ENCODE measurements at regions not wholly inside any gene's neighbourhood (a gene's known extent, or its start where the extent isn't known, plus 50 kb on each side); places are given as distances from the start of the nearest gene placed in this dataset.

- TF ChIP-seq, protein P1, sequence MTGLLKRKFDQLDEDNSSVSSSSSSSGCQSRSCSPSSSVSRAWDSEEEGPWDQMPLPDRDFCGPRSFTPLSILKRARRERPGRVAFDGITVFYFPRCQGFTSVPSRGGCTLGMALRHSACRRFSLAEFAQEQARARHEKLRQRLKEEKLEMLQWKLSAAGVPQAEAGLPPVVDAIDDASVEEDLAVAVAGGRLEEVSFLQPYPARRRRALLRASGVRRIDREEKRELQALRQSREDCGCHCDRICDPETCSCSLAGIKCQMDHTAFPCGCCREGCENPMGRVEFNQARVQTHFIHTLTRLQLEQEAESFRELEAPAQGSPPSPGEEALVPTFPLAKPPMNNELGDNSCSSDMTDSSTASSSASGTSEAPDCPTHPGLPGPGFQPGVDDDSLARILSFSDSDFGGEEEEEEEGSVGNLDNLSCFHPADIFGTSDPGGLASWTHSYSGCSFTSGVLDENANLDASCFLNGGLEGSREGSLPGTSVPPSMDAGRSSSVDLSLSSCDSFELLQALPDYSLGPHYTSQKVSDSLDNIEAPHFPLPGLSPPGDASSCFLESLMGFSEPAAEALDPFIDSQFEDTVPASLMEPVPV (CRISPR knock-in tag; IDR thresholded peaks at IDR 0.05), result peak; percentile 54; the same call in 1 of the 2 replicates
- TF ChIP-seq FOXK2 (IDR thresholded peaks at IDR 0.05), result 0 out of 2 replicates have a peak, but pooled peaks have one; percentile 25
- peak; percentile 30; the same call in 1 of the 2 replicates for TF ChIP-seq ZNF224 (CRISPR knock-in tag; IDR thresholded peaks at IDR 0.05)
- 0 out of 2 replicates have a peak, but pooled peaks have one; percentile 19 for TF ChIP-seq ZNF598 (CRISPR knock-in tag; IDR thresholded peaks at IDR 0.05; ENCODE audit: borderline replicate concordance)
- TF ChIP-seq ARNT (IDR thresholded peaks at IDR 0.05), result no peak
- TF ChIP-seq FOXK1 (CRISPR knock-in tag; IDR thresholded peaks at IDR 0.05; ENCODE audit: borderline replicate concordance, low read depth), result peak; percentile 87
- TF ChIP-seq CREB1 (IDR thresholded peaks at IDR 0.05), result peak; percentile 53
- peak; percentile 90 for TF ChIP-seq CREB1 (CRISPR knock-in tag; IDR thresholded peaks at IDR 0.05)
- TF ChIP-seq, protein P2, sequence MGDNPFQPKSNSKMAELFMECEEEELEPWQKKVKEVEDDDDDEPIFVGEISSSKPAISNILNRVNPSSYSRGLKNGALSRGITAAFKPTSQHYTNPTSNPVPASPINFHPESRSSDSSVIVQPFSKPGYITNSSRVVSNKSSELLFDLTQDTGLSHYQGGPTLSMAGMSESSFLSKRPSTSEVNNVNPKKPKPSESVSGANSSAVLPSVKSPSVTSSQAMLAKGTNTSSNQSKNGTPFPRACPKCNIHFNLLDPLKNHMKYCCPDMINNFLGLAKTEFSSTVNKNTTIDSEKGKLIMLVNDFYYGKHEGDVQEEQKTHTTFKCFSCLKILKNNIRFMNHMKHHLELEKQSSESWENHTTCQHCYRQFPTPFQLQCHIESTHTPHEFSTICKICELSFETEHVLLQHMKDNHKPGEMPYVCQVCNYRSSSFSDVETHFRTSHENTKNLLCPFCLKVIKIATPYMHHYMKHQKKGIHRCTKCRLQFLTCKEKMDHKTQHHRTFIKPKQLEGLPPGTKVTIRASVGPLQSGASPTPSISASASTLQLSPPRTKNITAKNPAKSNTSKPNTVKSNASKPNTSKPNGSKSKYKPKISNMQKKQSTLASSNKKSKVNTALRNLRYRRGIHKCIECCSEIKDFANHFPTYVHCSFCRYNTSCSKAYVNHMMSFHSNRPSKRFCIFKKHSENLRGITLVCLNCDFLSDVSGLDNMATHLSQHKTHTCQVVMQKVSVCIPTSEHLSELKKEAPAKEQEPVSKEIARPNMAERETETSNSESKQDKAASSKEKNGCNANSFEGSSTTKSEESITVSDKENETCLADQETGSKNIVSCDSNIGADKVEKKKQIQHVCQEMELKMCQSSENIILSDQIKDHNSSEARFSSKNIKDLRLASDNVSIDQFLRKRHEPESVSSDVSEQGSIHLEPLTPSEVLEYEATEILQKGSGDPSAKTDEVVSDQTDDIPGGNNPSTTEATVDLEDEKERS (CRISPR knock-in tag; IDR thresholded peaks at IDR 0.05), result no peak
- TF ChIP-seq JUND (CRISPR knock-in tag; IDR thresholded peaks at IDR 0.05), result peak; percentile 58
- TF ChIP-seq ZNF883 (CRISPR knock-in tag; IDR thresholded peaks at IDR 0.05; ENCODE audit: not compliant biosample characterization), result no peak
- TF ChIP-seq TOE1 (CRISPR knock-in tag; IDR thresholded peaks at IDR 0.05), result peak; percentile 61; the same call in 1 of the 2 replicates
- TF ChIP-seq ZNF709 (CRISPR knock-in tag; IDR thresholded peaks at IDR 0.05), result peak; percentile 58; the same call in 1 of the 2 replicates
- no peak for TF ChIP-seq ZNF543 (CRISPR knock-in tag; IDR thresholded peaks at IDR 0.05)
- TF ChIP-seq, protein P3, sequence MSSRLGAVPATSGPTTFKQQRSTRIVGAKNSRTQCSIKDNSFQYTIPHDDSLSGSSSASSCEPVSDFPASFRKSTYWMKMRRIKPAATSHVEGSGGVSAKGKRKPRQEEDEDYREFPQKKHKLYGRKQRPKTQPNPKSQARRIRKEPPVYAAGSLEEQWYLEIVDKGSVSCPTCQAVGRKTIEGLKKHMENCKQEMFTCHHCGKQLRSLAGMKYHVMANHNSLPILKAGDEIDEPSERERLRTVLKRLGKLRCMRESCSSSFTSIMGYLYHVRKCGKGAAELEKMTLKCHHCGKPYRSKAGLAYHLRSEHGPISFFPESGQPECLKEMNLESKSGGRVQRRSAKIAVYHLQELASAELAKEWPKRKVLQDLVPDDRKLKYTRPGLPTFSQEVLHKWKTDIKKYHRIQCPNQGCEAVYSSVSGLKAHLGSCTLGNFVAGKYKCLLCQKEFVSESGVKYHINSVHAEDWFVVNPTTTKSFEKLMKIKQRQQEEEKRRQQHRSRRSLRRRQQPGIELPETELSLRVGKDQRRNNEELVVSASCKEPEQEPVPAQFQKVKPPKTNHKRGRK (CRISPR knock-in tag; IDR thresholded peaks at IDR 0.05), result no peak
- TF ChIP-seq, protein P4, sequence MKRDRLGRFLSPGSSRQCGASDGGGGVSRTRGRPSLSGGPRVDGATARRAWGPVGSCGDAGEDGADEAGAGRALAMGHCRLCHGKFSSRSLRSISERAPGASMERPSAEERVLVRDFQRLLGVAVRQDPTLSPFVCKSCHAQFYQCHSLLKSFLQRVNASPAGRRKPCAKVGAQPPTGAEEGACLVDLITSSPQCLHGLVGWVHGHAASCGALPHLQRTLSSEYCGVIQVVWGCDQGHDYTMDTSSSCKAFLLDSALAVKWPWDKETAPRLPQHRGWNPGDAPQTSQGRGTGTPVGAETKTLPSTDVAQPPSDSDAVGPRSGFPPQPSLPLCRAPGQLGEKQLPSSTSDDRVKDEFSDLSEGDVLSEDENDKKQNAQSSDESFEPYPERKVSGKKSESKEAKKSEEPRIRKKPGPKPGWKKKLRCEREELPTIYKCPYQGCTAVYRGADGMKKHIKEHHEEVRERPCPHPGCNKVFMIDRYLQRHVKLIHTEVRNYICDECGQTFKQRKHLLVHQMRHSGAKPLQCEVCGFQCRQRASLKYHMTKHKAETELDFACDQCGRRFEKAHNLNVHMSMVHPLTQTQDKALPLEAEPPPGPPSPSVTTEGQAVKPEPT (CRISPR knock-in tag; IDR thresholded peaks at IDR 0.05; ENCODE audit: low read depth), result no peak
- peak; percentile 71 for TF ChIP-seq MEF2D (CRISPR knock-in tag; IDR thresholded peaks at IDR 0.05)
- TF ChIP-seq ZBED4 (CRISPR knock-in tag; IDR thresholded peaks at IDR 0.05; ENCODE audit: borderline replicate concordance), result peak; percentile 87
- no peak for TF ChIP-seq ZNF446 (CRISPR knock-in tag; IDR thresholded peaks at IDR 0.05)
Measured at GRCh38 chr1:56414728-56415224, 164.6 kb downstream of the PLPP3 start (continued).
